DOHH2 (cell line): ENCODE measurements at regions not wholly inside any gene's neighbourhood (a gene's known extent, or its start where the extent isn't known, plus 50 kb on each side); places are given as distances from the start of the nearest gene placed in this dataset.

Source experiments
- H3F3A ChIP-seq: fragments of 200-600 bp; sonication (generic), shearing (Covaris generic); 2 replicates; pipeline ENCODE4 v1.6.0; 2016; ENCODE audit warnings: antibody characterized with exemption, mild to moderate bottlenecking; ENCODE audit not compliant: control insufficient read depth, insufficient read depth
- H3K27ac ChIP-seq: fragments of 200-600 bp; sonication (generic); 2 replicates; pipeline ENCODE4 v1.5.1; 2014; ENCODE audit warnings: low read depth, mild to moderate bottlenecking, low read length, moderate library complexity
- H3K27me3 ChIP-seq: fragments of 200-600 bp; sonication (generic); 2 replicates; pipeline ENCODE4 v1.6.1; 2014; ENCODE audit warnings: mild to moderate bottlenecking, low read length, mixed read lengths; ENCODE audit not compliant: control insufficient read depth
- H3K36me3 ChIP-seq: fragments of 200-600 bp; sonication (generic); 2 replicates; pipeline ENCODE4 v1.6.1; 2014; ENCODE audit warnings: mild to moderate bottlenecking, low read length, moderate library complexity, mixed read lengths; ENCODE audit not compliant: control insufficient read depth
- H3K4me1 ChIP-seq: fragments of 200-600 bp; sonication (generic); 2 replicates; pipeline ENCODE4 v1.6.1; 2014; ENCODE audit warnings: mild to moderate bottlenecking, low read length, mixed read lengths; ENCODE audit not compliant: control insufficient read depth
- H3K4me2 ChIP-seq: fragments of 200-600 bp; sonication (generic); 2 replicates; pipeline ENCODE4 v1.6.0; 2014; ENCODE audit warnings: mild to moderate bottlenecking, low read length, moderate library complexity
- H3K4me3 ChIP-seq: fragments of 200-600 bp; sonication (generic); 2 replicates; pipeline ENCODE4 v1.5.1; 2014; ENCODE audit warnings: mild to moderate bottlenecking, low read length, mixed read lengths
- H3K79me2 ChIP-seq: fragments of 200-600 bp; sonication (generic); 2 replicates; pipeline ENCODE4 v1.6.1; 2014; ENCODE audit warnings: mild to moderate bottlenecking, low read length, mixed read lengths; ENCODE audit not compliant: control insufficient read depth
- H3K9me2 ChIP-seq: fragments of 200-600 bp; sonication (generic); replicated peaks from 2 replicates; pipeline ENCODE4 v1.6.1; 2014; ENCODE audit warnings: mild to moderate bottlenecking, low read length, mixed read lengths; ENCODE audit not compliant: control insufficient read depth
- H3K9me3 ChIP-seq: fragments of 200-600 bp; sonication (generic); 2 replicates; pipeline ENCODE4 v1.6.1; 2014; ENCODE audit warnings: antibody characterized with exemption, low read length, mixed read lengths; ENCODE audit not compliant: control insufficient read depth, insufficient read depth
- H4K20me1 ChIP-seq: fragments of 200-600 bp; sonication (generic); 2 replicates; pipeline ENCODE4 v1.6.0; 2014; ENCODE audit warnings: low read depth, mild to moderate bottlenecking, antibody characterized with exemption, low read length, moderate library complexity; ENCODE audit not compliant: control insufficient read depth, insufficient read depth
- EZH2phosphoT487 ChIP-seq: fragments of 200-600 bp; sonication (generic); IDR thresholded peaks from 2 replicates; pipeline ENCODE4 v1.6.1; 2017; ENCODE audit warnings: borderline replicate concordance, mild to moderate bottlenecking, antibody characterized with exemption, low read length, moderate library complexity, mixed read lengths
- TF ChIP-seq, protein P1 (sequence below): fragments of 200-600 bp; sonication (generic); IDR thresholded peaks from one replicate; pipeline ENCODE4 v1.5.1; 2014; ENCODE audit warnings: antibody characterized with exemption, mild to moderate bottlenecking, low read depth, low read length; ENCODE audit not compliant: poor library complexity, severe bottlenecking

DNA sequence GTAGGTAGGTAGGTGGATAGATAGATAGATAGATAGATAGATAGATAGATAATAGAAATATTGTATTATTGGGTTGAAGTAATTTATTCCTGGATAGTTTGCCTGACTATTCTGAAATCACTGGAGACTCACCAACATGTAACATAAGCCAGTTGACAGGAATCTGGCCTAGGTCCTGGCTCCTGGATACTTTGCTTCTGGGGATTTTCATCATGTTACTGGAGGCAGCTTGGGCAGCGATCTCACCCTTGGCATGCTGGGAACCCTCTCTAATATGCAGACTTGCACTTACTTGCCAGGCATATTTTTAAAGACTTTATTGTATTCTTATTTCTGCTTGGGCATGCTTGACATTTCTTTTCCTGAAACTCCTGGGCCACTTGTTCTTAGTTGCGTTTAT is 709.1 kb upstream of the FZD8 start:
- H3K9me2 ChIP-seq, result no peaks in the 10 kb centered on the region

DNA sequence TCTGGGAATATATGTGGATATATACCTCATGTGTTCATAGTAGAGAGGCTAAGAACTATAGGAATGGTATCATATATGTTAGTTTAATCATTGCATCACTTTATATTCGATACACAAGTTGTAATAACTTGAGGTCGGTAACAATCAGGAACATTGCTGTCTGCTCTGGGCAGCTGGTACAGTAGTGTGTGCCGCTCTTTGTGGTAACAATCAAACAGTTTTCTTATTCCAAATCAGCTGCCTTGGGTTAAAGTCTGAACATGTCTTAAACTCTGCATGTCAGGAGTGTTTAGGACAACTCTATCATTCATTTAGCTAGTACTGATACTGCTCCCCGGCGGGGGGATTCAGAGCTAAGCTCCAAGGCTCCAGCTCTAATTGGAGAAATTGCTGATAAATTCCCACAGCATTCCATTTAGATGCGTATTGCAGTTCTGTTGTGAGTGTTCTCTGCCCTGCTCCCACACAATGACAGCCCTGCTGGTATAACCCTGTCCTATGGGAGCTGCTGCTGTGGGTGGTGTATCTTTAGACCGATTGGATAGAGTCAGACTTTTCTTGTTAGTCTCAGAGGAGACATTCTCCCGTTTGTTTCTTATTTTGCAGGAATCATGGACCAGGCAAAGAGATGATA is 707.5 kb upstream of the FZD8 start:
- H3K4me2 ChIP-seq, result no peak overlapping the region
- H3K4me3 ChIP-seq, result no peak overlapping the region
- H3K27me3 ChIP-seq, result no peaks in the 10 kb centered on the region
- no peaks in the 10 kb centered on the region for H3K9me2 ChIP-seq
- no peaks in the 10 kb centered on the region for H3K4me1 ChIP-seq
- H4K20me1 ChIP-seq, result no peaks in the 10 kb centered on the region
- H3K36me3 ChIP-seq, result no peaks in the 10 kb centered on the region
- H3K27ac ChIP-seq, result no peak overlapping the region
- no peaks in the 10 kb centered on the region for H3K79me2 ChIP-seq
- H3F3A ChIP-seq, result no peaks in the 10 kb centered on the region
- H3K9me3 ChIP-seq, result peaks cover 3% of the 10 kb centered on the region; the same call in 1 of the 2 replicates
- TF ChIP-seq EZH2phosphoT487, result no peak
- TF ChIP-seq, protein P1, sequence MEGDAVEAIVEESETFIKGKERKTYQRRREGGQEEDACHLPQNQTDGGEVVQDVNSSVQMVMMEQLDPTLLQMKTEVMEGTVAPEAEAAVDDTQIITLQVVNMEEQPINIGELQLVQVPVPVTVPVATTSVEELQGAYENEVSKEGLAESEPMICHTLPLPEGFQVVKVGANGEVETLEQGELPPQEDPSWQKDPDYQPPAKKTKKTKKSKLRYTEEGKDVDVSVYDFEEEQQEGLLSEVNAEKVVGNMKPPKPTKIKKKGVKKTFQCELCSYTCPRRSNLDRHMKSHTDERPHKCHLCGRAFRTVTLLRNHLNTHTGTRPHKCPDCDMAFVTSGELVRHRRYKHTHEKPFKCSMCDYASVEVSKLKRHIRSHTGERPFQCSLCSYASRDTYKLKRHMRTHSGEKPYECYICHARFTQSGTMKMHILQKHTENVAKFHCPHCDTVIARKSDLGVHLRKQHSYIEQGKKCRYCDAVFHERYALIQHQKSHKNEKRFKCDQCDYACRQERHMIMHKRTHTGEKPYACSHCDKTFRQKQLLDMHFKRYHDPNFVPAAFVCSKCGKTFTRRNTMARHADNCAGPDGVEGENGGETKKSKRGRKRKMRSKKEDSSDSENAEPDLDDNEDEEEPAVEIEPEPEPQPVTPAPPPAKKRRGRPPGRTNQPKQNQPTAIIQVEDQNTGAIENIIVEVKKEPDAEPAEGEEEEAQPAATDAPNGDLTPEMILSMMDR, result no peak

More for the DNA sequence above, 709.1 kb upstream of the FZD8 start:
- Histone ChIP-seq H3F3A (no peaks in the 10 kb centered on the region), H3K36me3 (no peaks in the 10 kb centered on the region), H3K4me1 (no peaks in the 10 kb centered on the region), H3K79me2 (no peaks in the 10 kb centered on the region), H4K20me1 (no peaks in the 10 kb centered on the region), H3K9me3 (peaks cover 3% of the 10 kb centered on the region; the same call in 1 of the 2 replicates), H3K27me3 (no peaks in the 10 kb centered on the region), H3K4me3 (no peak overlapping the region), H3K4me2 (no peak overlapping the region), H3K27ac (no peak overlapping the region)
- TF ChIP-seq EZH2phosphoT487, result no peak
- TF ChIP-seq, protein P1, result no peak

DNA sequence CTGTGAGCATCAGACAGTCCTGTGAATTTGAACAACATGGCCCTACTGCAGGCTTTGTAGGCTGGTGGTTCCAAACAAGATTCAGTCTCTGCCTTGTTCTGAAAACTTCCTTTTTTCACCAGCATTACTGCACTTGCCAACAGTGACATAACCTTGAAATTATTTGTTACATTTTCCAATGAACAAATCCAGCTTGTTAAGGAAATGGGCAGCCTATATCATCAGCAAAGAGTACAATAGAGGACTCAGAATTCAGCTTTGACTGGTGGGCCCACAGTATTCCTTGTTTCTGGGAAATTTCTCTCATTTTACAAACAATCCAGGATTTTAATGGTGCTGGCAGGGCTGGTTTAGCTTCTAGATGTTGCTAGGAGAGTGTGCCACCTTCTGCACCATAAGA is 703.7 kb upstream of the FZD8 start:
- Histone ChIP-seq H3K27me3 (no peaks in the 10 kb centered on the region), H4K20me1 (no peaks in the 10 kb centered on the region), H3F3A (no peaks in the 10 kb centered on the region), H3K9me2 (no peaks in the 10 kb centered on the region), H3K36me3 (no peaks in the 10 kb centered on the region), H3K27ac (no peak overlapping the region), H3K79me2 (no peaks in the 10 kb centered on the region), H3K4me2 (no peak overlapping the region), H3K4me1 (no peaks in the 10 kb centered on the region), H3K4me3 (no peak overlapping the region), H3K9me3 (no peaks in the 10 kb centered on the region)
- TF ChIP-seq, protein P1, result no peak
- no peak for TF ChIP-seq EZH2phosphoT487
